ENCODE measurements at regions not wholly inside any gene's neighbourhood (a gene's known extent, or its start where the extent isn't known, plus 50 kb on each side); places are given as distances from the start of the nearest gene placed in this dataset.

DNA sequence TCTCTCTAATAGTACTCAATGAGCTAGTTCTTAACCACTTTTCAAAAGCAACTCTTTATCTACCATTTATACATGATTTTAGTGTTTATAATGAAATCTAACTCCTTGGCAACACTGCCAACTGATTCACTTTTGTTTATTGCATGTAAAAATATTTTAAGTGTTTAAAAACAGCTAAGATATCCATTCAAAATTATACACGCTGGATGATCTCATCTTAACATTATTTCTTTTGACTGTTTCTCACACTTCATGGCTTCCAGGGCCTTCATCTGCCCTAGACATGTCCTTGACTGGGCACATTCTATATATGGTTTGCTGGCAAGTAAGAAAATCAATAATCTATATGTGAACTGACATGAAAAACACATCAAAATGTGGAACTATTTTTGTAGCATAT, 414.6 kb upstream of the LUZP2 start:
- no peak overlapping the region for H3K27ac ChIP-seq
- no peak for TF ChIP-seq ZFX (IDR thresholded peaks at IDR 0.05)
- TF ChIP-seq, protein P1, sequence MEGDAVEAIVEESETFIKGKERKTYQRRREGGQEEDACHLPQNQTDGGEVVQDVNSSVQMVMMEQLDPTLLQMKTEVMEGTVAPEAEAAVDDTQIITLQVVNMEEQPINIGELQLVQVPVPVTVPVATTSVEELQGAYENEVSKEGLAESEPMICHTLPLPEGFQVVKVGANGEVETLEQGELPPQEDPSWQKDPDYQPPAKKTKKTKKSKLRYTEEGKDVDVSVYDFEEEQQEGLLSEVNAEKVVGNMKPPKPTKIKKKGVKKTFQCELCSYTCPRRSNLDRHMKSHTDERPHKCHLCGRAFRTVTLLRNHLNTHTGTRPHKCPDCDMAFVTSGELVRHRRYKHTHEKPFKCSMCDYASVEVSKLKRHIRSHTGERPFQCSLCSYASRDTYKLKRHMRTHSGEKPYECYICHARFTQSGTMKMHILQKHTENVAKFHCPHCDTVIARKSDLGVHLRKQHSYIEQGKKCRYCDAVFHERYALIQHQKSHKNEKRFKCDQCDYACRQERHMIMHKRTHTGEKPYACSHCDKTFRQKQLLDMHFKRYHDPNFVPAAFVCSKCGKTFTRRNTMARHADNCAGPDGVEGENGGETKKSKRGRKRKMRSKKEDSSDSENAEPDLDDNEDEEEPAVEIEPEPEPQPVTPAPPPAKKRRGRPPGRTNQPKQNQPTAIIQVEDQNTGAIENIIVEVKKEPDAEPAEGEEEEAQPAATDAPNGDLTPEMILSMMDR (conservative IDR thresholded peaks at IDR 0.05), result no peak

DNA sequence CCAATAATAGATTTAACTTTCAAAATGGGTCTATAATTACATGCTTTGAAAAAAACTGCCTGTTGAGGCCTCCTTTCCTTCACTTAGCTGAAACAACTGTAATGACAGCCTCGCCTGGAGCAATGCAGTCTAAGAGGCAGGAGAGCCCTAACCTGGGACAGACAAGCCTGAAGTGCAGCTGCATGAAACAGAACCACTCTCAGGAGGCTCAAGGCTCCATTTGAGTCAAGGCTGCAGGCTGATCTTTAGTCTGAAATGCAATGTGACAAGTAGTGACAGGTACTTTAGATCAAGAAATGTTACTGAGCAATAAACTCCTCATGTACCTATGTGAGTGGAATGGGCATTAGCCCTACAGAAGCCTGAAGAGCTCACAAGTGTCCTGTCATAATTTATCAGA, 414.0 kb upstream of the LUZP2 start:
- no peak overlapping the region for H3K27ac ChIP-seq

DNA sequence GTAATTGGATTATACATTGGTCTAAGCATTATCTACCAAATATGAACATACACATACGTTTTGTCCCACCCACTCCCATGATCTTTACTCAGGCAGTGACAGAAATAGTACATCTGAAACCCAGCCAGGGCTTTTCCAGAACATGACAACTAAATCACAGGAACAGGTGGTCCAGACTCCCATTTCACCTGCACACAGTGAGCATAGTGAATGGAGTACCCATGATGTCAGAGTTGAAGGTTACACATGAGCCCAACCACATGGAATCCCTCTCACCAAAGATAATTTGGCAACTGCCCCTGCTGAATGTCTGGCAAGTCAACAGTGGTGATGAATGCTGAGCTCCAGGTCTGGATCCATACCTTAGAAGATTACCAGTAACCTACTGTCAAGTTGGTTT, 411.9 kb upstream of the LUZP2 start:
- TF ChIP-seq, protein P1 (conservative IDR thresholded peaks at IDR 0.05), result no peak
- TF ChIP-seq ZFX (IDR thresholded peaks at IDR 0.05), result no peak
- no peak overlapping the region for H3K27ac ChIP-seq

More for the DNA sequence above, 414.0 kb upstream of the LUZP2 start:
- TF ChIP-seq, protein P1 (conservative IDR thresholded peaks at IDR 0.05), result no peak
- TF ChIP-seq ZFX (IDR thresholded peaks at IDR 0.05), result no peak

DNA sequence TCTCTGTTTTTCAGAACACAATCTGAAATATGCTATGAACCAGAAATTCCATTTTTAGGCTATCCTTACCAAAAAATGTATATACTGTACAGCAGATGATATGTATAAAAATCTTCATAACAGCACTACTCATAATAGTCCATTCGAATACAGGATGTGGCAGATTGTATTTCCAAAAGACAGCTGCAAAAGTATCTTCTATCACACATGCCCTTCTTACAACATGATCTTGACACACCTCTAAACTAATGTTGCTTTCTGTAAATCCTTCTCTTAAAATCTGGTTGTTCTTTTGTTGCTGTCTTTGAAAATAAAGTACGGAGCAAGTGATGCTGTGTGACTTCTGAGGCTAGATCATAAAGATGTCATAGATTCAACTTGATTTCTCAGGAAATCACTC, 409.9 kb upstream of the LUZP2 start:
- TF ChIP-seq ZFX (IDR thresholded peaks at IDR 0.05), result no peak
- TF ChIP-seq, protein P1 (conservative IDR thresholded peaks at IDR 0.05), result no peak
- H3K27ac ChIP-seq, result no peak overlapping the region

DNA sequence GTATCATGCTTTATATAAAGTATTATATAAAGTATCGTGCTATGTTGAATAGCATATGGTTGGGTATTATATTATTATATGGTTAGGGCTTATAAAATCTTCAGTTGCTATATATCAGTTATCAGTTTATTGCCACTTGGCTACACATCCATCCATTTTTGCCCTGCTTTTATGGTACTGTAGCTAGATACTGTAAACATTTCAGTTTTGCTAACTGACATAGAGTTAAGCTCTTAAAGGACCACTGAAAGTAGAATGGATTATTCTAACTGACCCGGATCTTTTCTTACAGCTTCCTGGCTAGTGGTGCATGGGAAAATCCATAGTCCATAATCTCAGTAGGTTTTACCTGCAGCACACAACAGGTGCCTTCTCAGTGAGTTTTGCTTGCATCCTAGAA, 405.3 kb upstream of the LUZP2 start:
- TF ChIP-seq, protein P1 (conservative IDR thresholded peaks at IDR 0.05), result no peak
- no peak for TF ChIP-seq ZFX (IDR thresholded peaks at IDR 0.05)

DNA sequence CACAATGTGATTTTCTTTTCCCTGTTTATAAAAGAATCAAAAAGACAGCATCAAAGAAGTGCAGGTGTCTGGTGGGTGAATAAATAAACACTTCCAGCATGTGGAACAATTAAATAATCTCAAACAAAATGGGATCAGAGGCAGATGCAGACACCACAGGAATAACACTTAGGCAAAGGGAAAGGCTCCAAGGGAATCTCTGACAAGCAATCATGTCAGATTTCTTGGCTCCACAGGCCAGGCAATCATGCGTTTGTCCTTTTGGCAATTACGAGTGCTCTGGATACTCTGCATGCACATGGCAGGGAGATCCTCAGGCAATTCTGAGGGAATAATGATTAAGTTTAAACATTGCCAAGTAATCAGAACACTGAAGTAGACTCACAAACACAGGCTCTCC, 403.5 kb upstream of the LUZP2 start:
- TF ChIP-seq, protein P1 (conservative IDR thresholded peaks at IDR 0.05), result no peak
- TF ChIP-seq ZFX (IDR thresholded peaks at IDR 0.05), result no peak
- H3K27ac ChIP-seq, result no peak overlapping the region

More for the DNA sequence above, 405.3 kb upstream of the LUZP2 start:
- H3K27ac ChIP-seq, result no peak overlapping the region

DNA sequence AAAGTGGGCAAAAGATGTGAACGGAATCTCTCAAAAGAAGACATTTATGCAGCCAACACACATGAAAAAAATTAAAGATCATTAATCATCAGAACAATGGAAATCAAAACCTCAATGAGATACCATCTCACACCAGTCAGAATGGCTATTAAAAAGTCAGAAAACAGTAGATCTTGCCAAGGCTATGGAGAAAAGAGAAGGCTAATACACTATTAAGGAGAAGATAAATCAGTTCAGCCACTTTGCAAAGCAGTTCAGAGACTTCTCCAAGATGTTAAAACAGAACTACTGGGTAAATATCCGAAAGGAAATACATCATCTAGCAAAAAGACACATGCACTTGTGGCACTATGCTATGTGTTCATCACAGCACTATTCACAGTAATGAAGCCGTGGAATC, 388.2 kb upstream of the LUZP2 start:
- TF ChIP-seq, protein P1 (conservative IDR thresholded peaks at IDR 0.05), result no peak
- no peak for TF ChIP-seq ZFX (IDR thresholded peaks at IDR 0.05)
- H3K27ac ChIP-seq, result no peak overlapping the region

All from C4-2B (cell line).